Mesenteric fat pad (tissue), 1 donor: ENCODE measurements at regions not wholly inside any gene's neighbourhood (a gene's known extent, or its start where the extent isn't known, plus 50 kb on each side); places are given as distances from the start of the nearest gene placed in this dataset.

ENCODE experiments used
- DNase-seq: peaks from one replicate; pipeline ENCODE4 v3.0.0-alpha.2; 2020; ENCODE audit warnings: low spot score
- donor health status: DM: yes; HTN: yes; CAD: no.

DNA sequence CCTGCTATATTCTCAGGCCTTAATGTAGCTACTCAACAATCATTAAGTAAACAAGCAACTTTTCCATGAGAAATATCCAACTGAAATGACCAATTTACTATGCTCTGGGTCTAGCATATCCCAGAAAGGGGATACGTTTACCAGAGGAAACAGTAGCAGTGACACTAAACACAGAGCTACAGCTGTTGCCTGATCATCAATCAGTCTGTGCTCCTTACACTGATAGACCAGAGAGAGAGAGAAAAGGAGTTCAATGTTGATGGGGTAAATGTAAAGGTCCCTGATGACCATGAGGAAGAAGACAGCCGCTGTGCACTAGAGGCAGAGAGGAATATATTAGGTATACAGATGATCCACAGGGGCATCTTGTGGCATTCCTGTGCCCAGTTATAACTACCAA is 397.2 kb upstream of the USP15 start:
- DNase-seq = no peak

DNA sequence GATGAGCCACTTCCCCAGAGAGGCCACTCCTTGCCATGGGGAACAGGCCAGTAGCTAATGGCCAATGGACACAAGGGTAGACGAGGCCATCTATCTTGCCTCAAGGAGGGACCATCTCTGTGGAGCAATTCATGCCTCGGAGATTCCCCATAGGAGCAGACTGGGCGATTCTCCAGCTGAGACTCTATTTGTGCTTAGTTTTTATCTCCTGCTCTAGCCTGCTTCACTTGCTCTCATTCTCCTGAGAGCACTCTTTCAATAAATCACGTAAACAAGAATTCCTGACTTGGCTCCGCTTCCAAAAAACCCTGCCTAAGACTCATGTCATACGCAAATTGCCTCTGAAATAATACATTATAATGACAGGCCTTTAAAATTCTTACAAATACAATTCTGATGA is 396.4 kb upstream of the USP15 start:
- no peak for DNase-seq

DNA sequence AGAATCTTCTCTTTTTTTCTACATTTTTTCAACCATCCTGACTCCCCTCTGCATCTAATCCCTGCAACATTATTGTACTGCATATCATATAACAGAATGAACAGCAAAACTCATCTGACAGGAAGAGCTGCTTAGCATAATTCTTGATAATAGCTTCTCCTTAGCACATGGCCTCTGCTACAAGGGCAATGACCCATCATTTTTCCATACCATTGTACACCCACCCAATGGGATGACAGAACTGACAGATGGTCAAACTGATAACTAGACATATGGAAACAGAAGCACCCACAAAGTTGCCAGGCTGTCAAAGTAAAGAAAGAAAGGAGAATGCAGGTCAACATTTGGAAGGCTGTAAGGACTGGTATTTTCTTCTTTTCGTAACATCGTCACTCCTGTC is 390.4 kb upstream of the USP15 start:
- no peak for DNase-seq

DNA sequence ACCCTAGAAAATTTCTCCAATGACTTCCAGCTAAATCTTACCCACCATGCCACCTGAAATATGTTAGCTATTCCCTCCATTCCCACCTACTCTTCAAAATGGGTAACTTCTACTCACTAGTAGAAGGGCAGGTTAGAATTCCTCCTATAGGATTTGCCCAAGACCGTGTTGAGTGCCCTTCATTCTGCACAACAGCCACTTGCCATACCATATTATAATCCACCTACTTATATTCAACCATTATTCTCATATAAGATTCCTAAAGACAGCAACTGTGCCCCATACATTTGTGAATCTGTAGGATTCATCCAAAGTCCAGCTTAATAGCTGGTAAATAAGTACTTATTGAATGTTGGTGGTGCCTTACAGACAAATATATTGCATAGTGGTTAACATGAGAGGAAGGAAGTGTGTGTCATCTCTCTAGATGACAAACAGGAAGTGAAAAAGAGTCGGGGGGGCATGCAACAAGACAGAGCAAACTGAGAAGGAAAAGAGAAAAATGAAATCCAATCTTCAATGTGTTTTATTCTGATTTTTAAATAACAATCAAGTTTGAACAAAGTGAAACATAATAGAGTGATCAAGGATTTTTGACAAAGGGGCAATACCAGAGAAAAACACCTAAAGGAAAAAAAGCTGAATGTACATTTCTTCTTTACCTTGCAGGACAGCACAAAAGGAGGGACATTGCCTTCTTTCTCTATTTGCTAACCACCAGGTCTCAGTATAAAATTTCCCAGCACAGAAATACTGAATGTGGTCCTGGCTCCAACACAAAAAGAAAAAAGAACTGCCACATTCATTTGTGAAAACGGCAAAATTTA is 389.3 kb upstream of the USP15 start:
- DNase-seq = no peak

DNA sequence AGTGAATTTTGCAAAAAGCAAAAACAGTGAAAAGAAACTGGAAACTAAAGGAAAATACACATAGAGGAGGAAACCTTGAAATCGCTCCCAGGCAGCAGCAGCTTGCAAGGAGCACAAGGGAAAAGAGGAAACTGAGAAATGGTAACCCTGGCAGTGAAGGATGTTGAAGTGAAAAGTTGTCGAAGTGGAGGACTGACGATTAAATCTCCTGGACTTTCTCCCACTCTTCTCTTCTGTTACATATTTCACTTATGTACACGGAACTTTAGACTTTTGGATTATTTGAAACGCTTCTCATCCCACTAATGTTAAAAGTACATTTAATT is 388.8 kb upstream of the USP15 start:
- no peak for DNase-seq

DNA sequence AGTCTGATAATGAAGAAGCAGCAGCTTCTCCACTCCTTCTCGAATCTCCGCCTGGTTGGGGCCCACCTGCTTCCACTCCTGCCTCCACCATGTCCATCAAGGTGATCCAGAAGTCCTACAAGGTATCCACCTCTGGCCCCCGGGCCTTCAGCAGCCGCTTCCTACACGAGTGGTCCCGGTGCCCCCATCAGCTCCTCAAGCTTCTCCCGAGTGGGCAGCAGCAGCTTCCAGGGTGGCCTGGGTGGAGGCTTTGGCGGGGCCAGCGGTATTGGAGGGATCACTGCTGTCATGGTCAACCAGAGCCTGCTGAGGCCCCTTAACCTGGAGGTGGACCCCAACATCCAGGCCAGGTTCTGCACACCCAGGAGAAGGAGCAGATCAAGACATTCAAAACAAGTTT is 381.0 kb upstream of the USP15 start:
- DNase-seq = no peak

DNA sequence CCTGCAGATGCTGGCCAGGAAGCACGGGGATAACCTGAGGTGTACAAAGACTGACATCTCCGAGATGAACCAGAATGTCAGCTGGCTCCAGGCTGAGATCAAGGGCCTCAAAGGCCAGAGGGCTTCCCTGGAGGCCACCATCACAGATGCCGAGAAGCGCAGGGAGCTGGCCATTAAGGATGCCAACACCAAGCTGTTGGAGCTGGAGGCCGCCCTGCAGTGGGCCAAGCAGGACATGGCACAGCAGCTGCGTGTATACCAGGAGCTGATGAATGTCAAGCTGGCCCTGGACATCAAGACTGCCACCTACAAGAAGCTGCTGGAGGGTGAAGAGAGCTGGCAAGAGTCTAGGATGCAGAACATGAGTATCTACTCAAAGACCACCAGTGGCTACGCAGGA is 380.0 kb upstream of the USP15 start:
- no peak for DNase-seq

DNA sequence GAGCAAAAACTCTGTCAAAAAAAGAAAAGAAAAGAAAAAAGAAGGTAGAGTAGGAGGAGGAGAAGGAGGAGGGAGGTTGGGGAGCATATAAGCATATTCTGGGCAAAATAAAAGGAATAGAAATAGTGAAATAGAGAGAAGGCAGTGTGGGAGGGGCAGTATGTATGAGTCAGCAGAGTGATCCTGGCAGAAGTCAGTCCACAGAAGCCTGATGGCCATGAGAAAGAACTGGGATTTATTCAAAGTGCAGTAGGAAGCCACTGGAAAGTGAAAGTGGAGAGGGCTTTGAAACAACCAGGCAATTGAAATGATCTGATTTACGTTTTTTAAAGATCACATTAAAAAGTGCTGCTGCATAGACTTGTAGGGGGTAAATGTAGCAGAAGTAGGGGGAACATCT is 368.6 kb upstream of the USP15 start:
- DNase-seq = no peak

DNA sequence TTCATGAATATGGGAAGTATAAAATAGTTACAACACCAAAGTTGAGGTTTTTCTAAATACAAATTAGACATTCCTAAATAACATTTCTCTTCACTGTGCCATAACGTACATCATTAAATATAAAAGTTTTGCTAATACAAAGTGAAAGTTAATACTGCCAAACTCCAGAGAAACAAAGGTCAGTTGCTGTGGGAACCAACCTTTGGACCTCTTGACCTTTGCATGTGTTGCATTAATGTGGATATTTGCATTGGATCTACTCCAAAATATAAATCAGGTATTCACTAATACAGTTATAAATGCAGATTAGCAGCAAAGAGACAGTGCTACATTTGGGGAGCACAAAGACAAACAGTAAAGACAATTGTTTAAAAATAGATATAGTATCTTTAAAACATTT is 366.0 kb upstream of the USP15 start:
- no peak for DNase-seq

DNA sequence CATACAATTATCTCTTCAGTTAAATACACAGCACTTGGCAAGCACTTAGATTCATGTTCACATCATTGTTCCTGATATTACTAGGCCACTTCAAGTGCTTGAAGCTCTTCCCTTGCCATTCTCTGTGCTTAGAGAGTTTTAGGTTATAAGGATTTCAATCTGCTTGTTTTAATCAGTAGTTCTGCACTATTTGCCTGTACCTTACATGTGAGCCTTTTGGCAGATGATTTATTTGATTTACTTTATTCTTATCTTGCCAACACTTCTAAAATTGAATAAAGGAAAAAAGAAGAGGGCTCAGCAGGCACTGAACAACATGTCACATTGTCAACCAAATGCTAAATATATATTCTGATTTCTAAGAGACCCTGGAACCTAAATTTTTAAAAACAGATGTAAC is 363.8 kb upstream of the USP15 start:
- no peak for DNase-seq

DNA sequence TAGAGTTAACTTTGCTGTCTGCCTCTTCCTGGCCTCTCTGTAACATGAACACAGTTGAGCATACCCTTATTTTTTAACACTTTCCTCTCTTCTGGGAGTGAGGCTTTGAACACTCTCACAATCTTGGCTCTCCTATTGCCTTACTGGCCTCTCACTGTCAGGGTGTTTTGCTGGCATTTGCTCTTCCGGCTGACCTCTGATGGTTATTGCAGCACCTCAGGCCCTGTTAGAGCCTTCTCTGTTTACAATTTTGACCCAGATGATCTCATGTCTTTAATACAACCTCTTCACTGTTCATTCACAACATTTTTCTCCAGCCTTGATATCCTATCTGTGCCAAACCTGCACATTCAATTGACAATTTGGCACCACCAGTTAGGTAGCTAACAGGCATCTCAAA is 357.8 kb upstream of the USP15 start:
- DNase-seq = no peak

DNA sequence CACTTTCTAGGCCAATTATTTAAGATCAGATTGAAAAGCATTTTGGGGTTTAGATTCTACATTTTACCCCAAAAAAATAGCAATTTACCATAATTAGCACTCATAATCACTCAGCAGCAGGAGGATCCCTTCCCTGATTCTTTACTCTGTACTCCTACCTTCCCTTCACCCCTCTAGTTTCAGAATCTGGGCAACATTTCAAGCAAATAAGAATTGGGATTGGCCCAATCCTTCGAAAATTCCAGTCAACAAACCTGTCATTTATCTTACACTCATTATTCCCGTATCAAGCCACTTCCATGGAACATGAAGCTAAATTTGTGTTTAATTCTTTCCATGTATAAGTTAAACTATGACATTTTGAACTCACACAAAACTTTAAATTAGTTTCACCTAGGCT is 349.1 kb upstream of the USP15 start:
- no peak for DNase-seq

DNA sequence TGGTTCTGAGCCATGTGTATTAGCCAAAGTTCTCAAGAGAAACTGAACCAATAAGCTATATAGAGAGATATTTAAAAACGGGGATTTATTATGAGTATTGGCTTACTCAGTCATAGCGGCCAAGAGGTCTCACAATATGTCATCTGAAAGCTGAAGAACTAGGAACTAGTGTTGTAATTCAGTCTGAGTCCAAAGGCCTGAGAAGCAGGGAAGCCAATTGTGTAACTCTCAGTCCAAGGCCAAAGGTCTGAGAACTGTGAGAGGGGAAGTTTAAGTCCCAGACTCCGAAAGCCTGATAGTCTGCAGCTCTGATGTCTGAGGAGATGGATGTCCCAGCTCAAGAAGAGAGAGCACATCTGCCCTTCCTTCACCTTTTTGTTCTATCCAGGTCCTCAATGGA is 344.8 kb upstream of the USP15 start:
- DNase-seq = no peak

DNA sequence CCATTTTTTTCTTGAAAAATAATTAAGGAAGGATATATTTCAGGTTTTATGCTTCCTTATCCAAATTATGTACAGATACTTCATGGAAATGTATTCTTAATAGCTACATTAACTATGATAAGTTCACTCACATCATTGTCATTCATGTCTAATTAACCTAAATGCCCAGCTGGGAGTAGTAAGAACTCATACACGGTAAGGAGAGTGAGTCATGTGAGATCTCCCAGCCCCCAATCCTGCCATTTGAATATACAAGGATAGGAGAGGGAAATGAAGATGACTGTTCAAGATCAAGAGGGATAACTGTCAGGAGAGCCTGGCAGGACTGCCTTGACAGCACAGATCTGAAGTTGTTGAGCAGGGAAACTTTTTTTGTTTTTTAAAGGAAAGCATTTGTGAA is 343.4 kb upstream of the USP15 start:
- no peak for DNase-seq

DNA sequence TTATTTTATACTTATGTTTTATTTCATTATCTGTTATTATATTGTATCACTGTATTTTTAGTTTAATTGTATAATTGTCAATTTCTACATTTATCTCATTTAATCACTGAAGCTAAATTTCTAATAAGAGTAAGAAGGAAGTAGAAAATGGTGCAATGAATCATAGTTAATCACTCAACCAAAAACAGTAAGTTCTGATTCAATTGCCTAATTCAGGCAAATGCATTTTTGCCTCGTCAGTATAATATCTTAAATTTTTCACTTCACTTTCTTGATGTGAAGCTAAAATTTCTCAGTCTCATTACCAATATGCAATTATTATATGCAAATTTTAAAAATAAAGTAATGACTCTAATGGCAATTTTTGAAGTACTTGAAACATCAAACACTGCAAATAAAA is 340.5 kb upstream of the USP15 start:
- DNase-seq = no peak

DNA sequence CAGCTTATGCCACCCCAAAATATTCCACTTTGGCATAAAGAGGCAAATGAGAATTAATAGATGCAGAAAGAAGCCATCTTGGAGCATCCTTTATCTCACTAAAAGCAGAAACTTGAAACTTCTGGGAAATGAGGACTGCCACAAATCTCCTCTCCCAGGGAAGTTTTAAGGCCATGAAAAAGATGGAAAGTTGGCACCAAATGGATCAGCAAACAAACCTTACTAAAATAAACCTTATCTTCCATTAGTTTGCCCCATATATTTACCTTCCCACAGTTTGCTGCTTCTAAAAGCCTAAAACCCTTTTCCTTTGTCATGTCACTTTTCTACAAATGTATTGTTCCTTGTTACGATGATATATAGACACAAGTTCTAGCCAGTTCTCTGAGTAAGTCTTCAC is 340.0 kb upstream of the USP15 start:
- no peak for DNase-seq

DNA sequence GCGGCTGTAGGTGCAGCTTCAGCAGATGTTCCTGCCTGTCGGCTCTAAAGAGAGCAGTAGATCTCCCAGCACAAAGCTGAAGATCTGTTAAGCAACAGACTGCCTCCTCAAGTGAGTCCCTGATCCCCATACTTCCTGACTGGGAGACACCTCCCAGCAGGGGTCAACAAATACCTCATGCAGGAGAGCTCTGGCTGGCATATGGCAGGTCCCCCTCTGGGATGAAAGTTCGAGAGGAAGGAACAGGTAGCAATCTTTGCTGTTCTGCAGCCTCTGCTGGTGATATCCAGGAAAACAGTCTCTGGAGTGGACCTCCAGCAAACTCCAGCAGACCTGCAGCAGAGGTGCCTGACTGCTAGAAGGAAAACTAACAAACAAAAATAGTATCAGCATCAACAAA is 337.1 kb upstream of the USP15 start:
- DNase-seq = no peak

DNA sequence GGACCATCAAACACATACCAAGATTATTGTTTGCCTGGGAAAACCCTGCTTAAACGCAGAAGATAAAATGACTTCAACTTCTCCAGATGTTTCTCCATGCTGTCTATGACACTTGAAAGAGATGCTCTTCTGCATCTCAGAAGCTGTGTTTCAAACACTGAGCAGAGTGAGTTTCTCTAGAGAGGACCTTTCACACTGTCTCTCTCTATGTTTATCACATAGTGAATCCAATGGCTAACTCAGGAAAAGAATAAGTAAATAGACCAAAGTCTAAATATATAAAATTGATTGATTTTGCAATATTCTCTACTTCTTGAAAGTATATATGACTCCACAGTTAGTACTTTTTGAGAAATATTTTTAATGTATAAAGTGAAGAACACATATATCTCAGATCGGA is 325.6 kb upstream of the USP15 start:
- DNase-seq = no peak

DNA sequence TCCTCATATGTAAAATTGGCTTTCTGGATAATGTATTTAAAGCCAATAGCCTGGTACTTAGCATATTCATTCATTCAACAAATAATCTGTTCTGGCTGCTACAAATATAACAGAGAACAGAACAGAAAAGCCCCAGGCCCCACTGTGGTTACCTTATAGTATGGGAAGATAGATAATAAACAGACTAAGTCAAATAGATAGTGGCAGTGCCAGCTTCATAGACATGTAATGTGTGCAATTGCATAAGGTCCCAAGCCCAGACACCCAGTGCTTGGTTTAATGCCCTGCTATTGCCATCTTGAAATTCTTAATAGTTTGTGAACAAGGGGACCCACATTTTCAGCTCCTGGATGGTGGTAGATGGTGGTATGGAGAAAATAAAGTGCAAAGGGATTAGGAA is 320.2 kb upstream of the USP15 start:
- no peak for DNase-seq

DNA sequence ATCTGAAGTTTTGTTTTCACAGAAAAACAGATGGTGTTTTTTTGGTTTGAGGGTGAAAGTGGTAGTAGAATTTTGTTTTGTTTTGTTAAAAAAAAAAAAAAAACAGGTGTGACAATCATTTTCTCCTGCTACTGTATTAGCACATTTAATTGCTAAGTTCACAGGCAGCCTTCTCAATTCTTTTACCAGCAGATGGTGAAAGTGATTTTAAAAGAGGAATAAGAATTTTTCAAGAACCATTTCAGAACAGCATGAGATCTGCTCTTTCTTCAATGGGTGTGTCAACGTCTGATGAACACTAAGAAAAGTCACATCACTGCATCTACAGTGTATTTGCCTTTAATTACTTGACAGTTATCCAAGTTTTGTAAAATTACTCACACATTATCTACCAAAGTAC is 303.7 kb upstream of the USP15 start:
- DNase-seq = no peak

DNA sequence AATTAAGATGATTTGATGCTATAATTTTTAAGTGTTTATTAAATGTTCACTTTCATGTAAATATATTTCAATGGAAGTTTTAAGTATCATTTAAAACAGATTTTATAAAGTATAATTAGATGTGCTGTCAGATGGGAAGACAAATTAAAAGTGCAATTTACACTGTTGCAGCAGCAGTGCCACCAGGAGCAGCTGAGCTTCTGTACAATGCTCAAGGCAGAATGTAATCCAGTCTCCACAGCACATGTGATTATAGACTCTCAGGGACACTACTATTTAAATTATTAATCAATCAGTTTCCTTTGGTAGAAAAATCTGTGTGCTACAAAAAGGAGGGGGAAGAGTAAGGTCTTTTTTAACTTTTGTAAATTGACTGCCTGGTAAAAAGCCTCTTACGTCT is 285.7 kb upstream of the USP15 start:
- no peak for DNase-seq

DNA sequence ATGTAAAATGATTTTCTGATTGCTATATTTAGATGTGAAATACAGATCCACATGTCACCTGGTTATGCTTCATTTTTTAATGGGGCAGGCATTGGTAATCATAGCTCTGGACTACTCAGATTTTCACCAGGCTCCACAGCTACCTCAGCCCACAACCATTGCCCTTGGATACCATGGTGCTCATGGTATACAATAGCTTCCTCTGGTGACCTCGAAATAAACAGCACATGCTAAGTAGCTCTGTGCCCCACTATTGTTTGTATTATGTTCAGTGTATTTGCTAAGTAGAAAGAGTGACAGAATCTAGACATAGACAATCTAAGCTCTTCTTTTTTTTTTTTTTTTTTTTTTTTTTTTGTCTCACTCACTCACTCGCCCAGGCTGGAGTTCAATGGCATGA is 274.4 kb upstream of the USP15 start:
- DNase-seq = no peak

DNA sequence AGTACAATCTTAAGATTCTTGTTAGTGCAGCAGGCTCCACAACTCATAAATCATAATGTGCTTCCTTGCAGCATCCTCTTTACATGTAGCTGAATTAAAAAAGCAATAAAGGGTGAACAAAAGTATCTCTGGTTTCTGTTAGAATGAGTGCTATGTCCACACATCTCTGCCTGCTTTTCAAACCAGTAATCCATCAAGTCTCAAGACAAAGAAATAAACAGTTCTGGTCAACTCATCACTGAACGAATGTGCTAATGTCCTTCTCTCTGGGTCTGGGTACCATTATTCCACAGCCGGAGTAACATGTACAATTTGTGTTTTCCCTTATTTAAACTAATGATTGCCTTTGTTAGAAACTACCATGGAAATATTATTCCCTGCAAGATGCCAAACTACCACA is 273.0 kb upstream of the USP15 start:
- no peak for DNase-seq

DNA sequence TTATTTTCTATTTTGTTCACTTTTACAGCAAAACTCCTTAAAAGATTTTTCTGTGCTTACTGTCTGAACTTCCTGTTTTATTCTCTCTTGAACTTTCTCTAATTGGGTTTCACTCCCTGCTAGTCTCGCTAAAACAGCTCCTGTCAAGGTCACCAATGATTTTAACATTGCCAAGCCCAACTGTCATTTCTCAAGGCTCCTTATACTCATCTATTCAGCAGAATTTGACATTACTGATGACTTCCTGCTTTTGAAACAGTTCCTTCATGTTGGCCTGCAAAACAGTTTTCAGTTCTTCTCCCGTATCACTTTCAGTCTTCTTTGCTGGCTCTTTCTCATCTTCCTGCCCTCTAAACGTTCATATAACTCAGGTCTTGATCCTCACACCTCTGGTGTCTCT is 268.5 kb upstream of the USP15 start:
- DNase-seq = no peak
